T47D (cell line): ENCODE measurements at regions not wholly inside any gene's neighbourhood (a gene's known extent, or its start where the extent isn't known, plus 50 kb on each side); places are given as distances from the start of the nearest gene placed in this dataset.
"Not testable (repeated sequence)": the region's sequence is repeated elsewhere in the genome, so short reads cannot be mapped to it uniquely, and the experiment has no call there.

ENCODE experiments used
- DNase-seq, 2 experiments: peaks; one replicate each; pipeline versions ENCODE4 v3.0.0 to v3.0.0-alpha.2; 2011 to 2012; ENCODE audit warnings: low read depth in 1 of 2, low spot score in 1 of 2
- JUND ChIP-seq: IDR thresholded peaks from 2 replicates; pipeline ENCODE4 v1.6.1; 2012; ENCODE audit warnings: low read depth
- in situ Hi-C: cut with HindIII; loops from 2 replicates; pipeline ENCODE4 v1.10.0; 2016; ENCODE audit warnings: low sequenced_read_pairs, low pct_unique_long_range_greater_than_20kb

DNA sequence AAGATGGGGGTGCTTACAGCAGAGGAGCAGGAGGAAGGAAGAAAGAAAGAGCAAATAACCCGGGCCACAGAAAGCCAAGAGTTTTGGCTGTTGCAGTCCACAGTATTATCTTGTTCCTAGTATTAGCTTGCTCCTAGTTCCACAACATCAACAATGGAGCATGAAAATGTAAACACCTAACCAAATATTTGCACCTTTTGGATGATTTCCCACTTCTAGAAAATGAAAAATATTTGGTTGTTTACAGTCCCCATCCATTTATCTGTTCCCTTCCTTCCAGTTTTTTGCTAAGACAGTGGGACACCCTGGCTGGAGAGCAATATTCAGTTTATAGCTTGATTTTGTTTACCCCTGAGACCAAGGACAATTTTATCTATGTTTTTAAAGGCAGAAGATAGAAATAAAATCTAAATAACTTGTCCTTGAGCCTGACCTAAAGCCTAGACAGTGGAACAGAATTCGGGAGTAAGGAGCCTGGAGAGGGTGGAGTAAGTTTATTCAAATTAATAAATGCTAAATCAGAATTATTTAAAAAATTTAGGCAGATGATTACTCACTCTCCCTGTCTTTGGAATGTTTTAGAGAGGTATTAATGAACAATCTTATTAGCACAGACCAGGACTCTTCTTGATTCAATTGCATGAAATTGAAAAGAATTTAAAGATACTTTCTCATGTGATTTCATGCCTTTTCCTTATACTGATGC is 51.6 kb downstream of the RESF1 start:
- no peak for TF ChIP-seq JUND
- DNase-seq: peak; percentile 6 to 49
- in situ Hi-C loops: no loop called here

- DNase-seq: no peak
- in situ Hi-C loops: no loop called here
- no peak for TF ChIP-seq JUND
These were observed 53.1 kb downstream of the RESF1 start for GRCh38 chr12:32012249-32012785.

DNA sequence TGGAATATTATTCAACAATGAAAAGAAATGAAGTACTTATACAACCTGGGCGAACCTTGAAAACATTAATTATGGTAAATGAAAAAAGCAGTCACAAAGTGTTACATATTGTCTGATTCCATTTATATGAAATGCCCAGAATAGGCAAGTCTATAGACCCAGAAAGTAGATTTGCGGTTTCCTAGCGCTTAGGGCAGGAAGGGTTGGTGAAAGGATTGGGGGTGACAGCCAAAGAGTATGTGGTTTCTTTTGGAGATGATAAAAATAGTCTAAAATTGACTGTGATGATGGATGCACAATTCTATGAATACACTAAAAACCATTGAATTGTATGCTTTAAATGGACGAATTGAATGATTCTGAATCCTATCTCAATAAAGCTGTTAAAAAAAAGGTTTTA is 55.8 kb downstream of the RESF1 start:
- TF ChIP-seq JUND: no peak
- in situ Hi-C loops: no loop called here
- no peak for DNase-seq

DNA sequence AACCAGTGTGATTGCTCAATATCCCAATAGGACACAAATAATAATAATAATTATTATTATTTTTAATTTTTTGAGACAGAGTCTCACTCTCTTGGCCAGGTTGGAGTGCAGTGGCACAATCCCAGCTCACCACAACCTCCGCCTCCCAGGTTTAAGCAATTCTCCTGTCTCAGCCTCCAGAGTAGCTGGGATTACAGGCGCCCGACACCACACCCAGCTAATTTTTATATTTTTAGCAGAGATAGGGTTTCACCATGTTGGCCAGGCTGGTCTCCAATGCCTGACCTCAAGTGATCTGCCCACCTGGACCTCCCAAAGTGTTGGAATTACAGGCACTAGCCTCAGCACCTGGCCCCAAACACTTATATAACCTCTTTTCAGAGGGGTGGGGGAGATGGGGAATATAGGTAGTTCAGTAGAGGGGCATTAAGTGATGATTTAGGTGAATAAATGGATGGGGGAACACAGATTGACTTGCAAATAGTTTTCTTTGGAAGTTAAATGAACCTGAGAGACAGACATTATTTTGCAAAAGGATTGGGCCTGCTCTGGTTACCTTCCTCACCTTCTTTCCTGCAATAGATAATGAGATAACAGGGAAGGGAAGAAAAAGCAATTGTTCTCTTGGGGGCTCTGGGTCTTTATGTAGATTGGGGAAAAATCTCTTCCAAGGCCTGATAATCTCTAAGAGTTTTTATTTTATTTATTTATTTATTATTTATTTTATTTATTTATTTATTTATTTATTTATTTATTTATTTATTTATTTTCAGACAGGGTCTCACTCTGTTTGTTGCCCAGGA is 57.7 kb downstream of the RESF1 start:
- DNase-seq: no peak
- TF ChIP-seq JUND: no peak
- in situ Hi-C loops: no loop called here

GRCh38 chr12:32021346-32021773 is 62.1 kb downstream of the RESF1 start:
- in situ Hi-C loops: no loop called here
- no peak for TF ChIP-seq JUND
- no peak for DNase-seq

- DNase-seq, in situ Hi-C loops: not testable (repeated sequence)
These were observed 63.2 kb downstream of the RESF1 start for GRCh38 chr12:32022387-32022786.

DNA sequence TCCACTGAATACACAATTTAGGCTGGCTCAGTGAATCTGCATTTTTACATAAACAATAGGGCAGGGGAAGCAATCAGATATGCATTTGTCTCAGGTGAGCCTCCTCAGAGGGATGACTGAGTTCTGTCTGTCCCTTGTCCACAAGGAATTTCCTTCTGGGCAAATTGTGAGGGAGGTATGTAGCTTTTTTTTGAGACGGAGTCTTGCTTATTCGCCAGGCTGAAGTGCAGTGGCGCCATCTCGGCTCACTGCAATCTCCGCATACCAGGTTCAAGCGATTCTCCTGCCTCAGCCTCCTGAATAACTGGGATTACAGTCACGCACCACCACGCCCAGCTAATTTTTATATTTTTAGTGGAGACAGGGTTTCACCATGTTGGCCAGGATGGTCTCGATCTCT is 64.6 kb downstream of the RESF1 start:
- DNase-seq, in situ Hi-C loops: not testable (repeated sequence)

DNA sequence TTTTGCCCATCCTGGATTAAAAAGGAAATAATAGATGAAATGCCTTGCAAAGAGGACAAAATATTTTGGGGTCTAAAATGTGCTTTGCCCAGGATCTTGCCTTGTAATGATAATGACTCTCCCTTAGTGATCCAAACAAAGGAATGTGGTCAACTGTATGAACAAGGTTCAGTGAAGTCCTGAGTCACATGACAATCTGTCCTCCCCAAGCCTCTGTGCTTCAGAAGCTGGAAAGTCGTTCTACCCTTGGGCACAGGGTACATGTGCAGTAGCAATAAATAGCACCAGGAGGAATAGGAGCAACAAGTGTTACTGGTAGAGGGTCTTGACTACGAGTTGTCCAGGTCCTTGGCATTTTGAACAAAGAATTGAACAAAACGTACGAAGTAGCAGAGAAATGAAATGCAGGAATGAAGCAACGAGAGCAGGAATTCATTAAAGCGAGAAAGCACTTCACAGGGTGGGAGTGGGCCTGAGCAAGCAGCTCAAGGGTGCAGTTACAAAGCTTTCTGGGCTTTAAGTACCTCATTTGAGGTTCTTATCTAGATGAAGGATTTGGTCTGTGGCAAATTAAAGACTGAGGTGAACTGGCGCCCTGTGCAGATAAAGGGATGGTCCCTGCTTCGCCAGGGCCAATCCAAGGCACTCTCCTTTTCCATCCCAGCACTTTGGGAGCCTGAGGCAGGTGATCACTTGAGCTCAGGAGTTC is 65.8 kb downstream of the RESF1 start:
- in situ Hi-C loops: no loop called here
- TF ChIP-seq JUND: no peak
- DNase-seq: no peak

DNA sequence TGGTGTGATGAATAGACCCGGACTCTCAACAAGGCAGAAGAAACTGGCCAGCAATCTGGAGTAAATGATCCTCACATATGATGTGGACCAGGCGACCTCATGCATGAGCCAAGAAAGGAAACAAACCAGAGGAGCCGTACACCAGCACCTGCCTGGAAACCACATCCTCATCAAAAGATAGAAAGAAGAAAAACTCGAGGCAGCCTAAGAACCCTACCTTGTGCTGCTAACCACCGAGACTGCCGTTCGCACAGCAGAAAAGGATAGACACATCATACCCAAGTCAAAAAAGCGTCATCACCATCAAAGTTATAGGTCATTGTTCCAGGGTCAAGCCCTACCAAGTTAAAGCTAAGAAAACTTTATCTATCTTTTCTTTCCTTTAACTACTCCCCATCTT is 66.7 kb downstream of the RESF1 start:
- in situ Hi-C loops: no loop called here
- TF ChIP-seq JUND: no peak

DNA sequence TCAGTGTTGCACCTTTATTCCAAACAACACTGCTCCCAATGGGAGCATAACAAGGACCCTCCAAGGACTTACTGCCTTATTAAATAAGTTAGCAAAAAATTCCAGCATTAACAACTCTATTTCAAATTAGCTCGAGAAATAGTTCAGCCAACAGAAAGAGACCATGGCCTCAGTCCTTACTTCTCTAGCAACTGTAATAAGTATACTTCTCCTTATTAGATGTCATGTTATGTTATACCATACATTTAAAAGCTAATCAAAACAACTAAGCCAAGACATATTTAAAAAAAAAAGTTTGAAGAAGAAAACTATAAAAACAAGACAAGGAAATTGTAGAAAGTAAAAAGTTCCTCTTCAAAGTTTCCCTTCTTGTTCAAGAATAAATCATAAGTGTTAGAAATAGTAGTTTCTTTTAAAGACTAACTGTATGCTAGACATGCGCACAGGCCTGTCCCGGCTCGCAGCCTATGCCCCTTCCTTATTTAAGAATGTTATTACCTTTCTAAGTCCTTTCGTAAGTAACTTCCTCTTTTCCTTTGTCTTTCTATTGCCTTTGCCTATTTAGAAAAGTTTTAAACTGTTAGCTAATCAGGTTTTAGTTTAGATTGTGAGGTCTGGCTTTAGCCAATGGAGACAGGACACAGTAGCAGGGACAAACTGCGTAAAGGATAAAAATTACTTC is 68.6 kb downstream of the RESF1 start:
- no peak for TF ChIP-seq JUND
- in situ Hi-C loops: no loop called here
- no peak for DNase-seq

More for the DNA sequence above, 66.7 kb downstream of the RESF1 start:
- no peak for DNase-seq

DNA sequence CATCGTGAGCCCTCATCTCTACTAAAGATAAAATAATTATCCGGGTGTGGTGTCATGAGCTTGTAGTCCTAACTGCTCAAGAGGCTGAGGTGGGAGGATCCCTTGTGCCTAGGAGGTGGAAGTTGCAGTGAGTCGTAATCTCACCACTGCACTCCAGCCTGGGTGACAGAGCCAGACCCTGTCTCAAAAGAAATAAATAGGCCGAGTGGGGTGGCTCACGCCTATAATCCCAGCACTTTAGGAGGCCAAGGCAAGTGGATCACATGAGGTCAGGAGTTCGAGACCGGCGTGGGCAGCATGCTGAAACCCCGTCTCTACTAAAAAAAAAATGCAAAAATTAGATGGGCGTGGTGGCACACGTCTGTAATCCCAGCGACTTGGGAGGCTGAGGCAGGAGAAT is 70.9 kb downstream of the RESF1 start:
- DNase-seq: no peak
- in situ Hi-C loops: no loop called here
- TF ChIP-seq JUND: no peak

GRCh38 chr12:32030676-32031075 is 71.5 kb downstream of the RESF1 start:
- in situ Hi-C loops: no loop called here
- DNase-seq: no peak
- TF ChIP-seq JUND: no peak
